ENCODE measurements at regions not wholly inside any gene's neighbourhood (a gene's known extent, or its start where the extent isn't known, plus 50 kb on each side); places are given as distances from the start of the nearest gene placed in this dataset.

- DNase-seq: no peak
- TF ChIP-seq CTCF (IDR thresholded peaks at IDR 0.05): no peak
- no peak for TF ChIP-seq POLR2A (IDR thresholded peaks at IDR 0.05)
- H3K4me3 ChIP-seq: no peak overlapping the region
- no peak overlapping the region for H3K27ac ChIP-seq
- H3K36me3 ChIP-seq (replicated peaks in 1 of 2): no peaks in the 10 kb centered on the region
- 87 to 89% (median 88%) methylated on average over 11 of the region's 11 CpGs for WGBS, 4 donors
- no peaks in the 10 kb centered on the region for H3K27me3 ChIP-seq
- H3K9me3 ChIP-seq (replicated peaks in 1 of 3): no peaks in the 10 kb centered on the region
- intact Hi-C loops (cut with DNase I): no loop called here
- no peaks in the 10 kb centered on the region for H3K4me1 ChIP-seq (replicated peaks in 1 of 2)
Observed at GRCh38 chr11:115049796-115050195, 371.5 kb downstream of the NXPE2 start.

DNA sequence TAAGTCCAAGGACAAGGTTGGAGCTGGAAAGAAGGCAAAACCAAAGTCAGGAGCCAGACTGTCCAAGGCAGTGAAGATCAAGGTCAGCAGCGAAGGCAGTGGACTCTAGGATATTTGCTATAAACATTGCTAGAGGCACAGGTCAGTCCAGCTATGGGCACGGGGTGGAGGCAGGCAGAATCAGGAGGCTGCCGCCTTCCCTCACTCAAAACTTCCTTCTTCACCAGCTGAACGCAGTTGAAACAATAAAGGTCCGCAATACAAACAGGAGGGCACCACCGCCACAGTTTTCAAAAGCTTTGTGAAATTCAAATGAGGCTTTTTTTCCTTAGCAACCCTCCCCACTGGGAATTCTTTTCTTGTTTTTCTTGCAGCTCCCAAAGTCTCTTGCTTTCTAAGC, 372.4 kb downstream of the NXPE2 start:
- Histone ChIP-seq H3K4me1 (replicated peaks in 1 of 2) (no peaks in the 10 kb centered on the region), H3K27me3 (no peaks in the 10 kb centered on the region), H3K9me3 (replicated peaks in 1 of 3) (no peaks in the 10 kb centered on the region), H3K27ac (no peak overlapping the region), H3K36me3 (replicated peaks in 1 of 2) (no peaks in the 10 kb centered on the region), H3K4me3 (no peak overlapping the region)
- intact Hi-C loops (cut with DNase I): no loop called here
- TF ChIP-seq CTCF (IDR thresholded peaks at IDR 0.05) (no peak), POLR2A (IDR thresholded peaks at IDR 0.05) (no peak)
- no peak for DNase-seq
- 57 to 66% (median 64%) methylated on average over 6 of the region's 6 CpGs for WGBS, 4 donors

- Histone ChIP-seq H3K4me1 (replicated peaks in 1 of 2) (no peaks in the 10 kb centered on the region), H3K36me3 (replicated peaks in 1 of 2) (no peaks in the 10 kb centered on the region), H3K9me3 (replicated peaks in 1 of 3) (peaks cover 0 to 8% (median 0%) of the 10 kb centered on the region in 3 donors), H3K27ac (no peak overlapping the region), H3K4me3 (no peak overlapping the region), H3K27me3 (no peaks in the 10 kb centered on the region)
- WGBS, 4 donors: 86 to 87% (median 87%) methylated on average over 6 of the region's 6 CpGs
- DNase-seq: no peak
- intact Hi-C loops (cut with DNase I): no loop called here
- no peak for TF ChIP-seq POLR2A (IDR thresholded peaks at IDR 0.05)
- TF ChIP-seq CTCF (IDR thresholded peaks at IDR 0.05): no peak
Observed at GRCh38 chr11:115051938-115052590, 373.7 kb downstream of the NXPE2 start.

GRCh38 chr11:115052601-115053000, 374.3 kb downstream of the NXPE2 start:
- intact Hi-C loops (cut with DNase I): no loop called here
- no peak for DNase-seq
- Histone ChIP-seq H3K27me3 (no peaks in the 10 kb centered on the region), H3K36me3 (replicated peaks in 1 of 2) (no peaks in the 10 kb centered on the region), H3K9me3 (replicated peaks in 1 of 3) (peaks cover 0 to 8% (median 0%) of the 10 kb centered on the region in 3 donors), H3K27ac (no peak overlapping the region), H3K4me1 (replicated peaks in 1 of 2) (no peaks in the 10 kb centered on the region), H3K4me3 (no peak overlapping the region)
- WGBS, 4 donors: 88 to 93% (median 91%) methylated on average over 9 of the region's 9 CpGs
- TF ChIP-seq POLR2A (IDR thresholded peaks at IDR 0.05) (no peak), CTCF (IDR thresholded peaks at IDR 0.05) (no peak)

All from adrenal gland (tissue), 9 donors.